HL-60 (cell line): ENCODE measurements at regions not wholly inside any gene's neighbourhood (a gene's known extent, or its start where the extent isn't known, plus 50 kb on each side); places are given as distances from the start of the nearest gene placed in this dataset.

Experiments
- DNase-seq, 2 experiments: peaks; one replicate each; pipeline ENCODE4 v3.0.0-alpha.2; 2010 to 2020; ENCODE audit warnings: low read depth in 1 of 2, low spot score in 1 of 2
- H3K27ac ChIP-seq: fragments of 250-450 bp; sonication (Bioruptor Pico); replicated peaks from 2 replicates; pipeline ENCODE4 v1.5.1; 2020; ENCODE audit warnings: mild to moderate bottlenecking, moderate library complexity
- H3K27me3 ChIP-seq: fragments of 250-450 bp; sonication (Bioruptor Pico); 2 replicates; pipeline ENCODE4 v1.5.1; 2021; ENCODE audit warnings: mild to moderate bottlenecking, moderate library complexity; ENCODE audit not compliant: insufficient read depth, poor library complexity, severe bottlenecking
- H3K4me3 ChIP-seq: replicated peaks from 2 replicates; pipeline ENCODE4 v1.5.1; 2011; ENCODE audit warnings: mild to moderate bottlenecking, control low read depth, low read length; ENCODE audit not compliant: insufficient read depth
- GABPA ChIP-seq: IDR thresholded peaks from 2 replicates; pipeline ENCODE4 v1.6.1; 2012; ENCODE audit warnings: low read depth
- POLR2AphosphoS5 ChIP-seq: IDR thresholded peaks from 2 replicates; pipeline ENCODE4 v1.6.1; 2012; ENCODE audit warnings: low read depth
- SPI1 ChIP-seq: IDR thresholded peaks from 2 replicates; pipeline ENCODE4 v1.6.1; 2012; ENCODE audit warnings: low read depth, mild to moderate bottlenecking, borderline replicate concordance
- TF ChIP-seq, protein P1 (sequence below): IDR thresholded peaks from 2 replicates; pipeline ENCODE4 v1.6.1; 2012; ENCODE audit warnings: low read depth; ENCODE audit not compliant: insufficient replicate concordance
- TF ChIP-seq, protein P2 (sequence below): IDR thresholded peaks from one replicate; pipeline ENCODE4 v1.5.1; 2011; ENCODE audit warnings: low read length, control low read depth, inconsistent platforms; ENCODE audit not compliant: insufficient read depth

DNA sequence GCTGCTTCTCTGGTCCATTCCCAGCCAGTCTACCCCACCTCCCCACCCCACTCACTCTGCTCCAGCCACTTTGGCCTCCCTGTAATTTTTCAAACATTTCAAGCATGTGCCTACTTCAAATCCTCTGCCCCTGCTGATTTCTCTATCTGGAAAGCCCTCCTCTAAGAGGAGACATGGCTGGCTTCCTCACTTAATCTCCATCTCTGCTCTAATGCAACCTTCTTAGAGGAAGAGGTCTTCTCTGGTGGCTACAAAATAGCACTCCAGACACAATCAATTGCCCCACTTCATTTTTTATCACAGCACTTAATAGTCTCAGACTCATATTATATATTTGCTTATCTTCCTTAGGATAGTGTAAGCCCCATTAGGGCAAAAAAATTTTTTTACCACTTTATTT lies 161.1 kb upstream of the SLC39A10 start:
- no peak overlapping the region for H3K27ac ChIP-seq
- H3K4me3 ChIP-seq: no peak overlapping the region
- TF ChIP-seq SPI1: no peak
- no peak for TF ChIP-seq POLR2AphosphoS5
- no peak for TF ChIP-seq GABPA
- DNase-seq: no peak
- no peaks in the 10 kb centered on the region for H3K27me3 ChIP-seq

DNA sequence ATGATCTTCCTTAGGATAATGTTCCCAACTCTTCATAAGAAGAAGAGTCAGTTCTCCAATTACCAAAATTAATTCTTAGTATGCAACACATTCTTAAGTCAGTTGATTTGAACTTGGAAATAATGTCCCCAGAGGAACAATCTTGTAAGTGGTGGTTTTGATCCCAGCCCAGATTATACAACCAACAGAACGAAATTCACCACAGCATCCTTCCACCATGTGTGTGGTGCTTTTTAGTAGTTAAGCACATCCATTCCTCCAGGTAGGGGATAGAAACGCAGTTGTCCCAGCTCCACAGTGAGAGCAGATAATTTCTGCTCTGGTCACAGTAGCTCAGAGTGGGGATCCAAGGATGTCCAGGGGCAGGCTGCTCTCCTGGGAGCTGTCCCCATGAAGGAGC lies 161.7 kb upstream of the SLC39A10 start:
- no peak for DNase-seq
- H3K4me3 ChIP-seq: no peak overlapping the region
- TF ChIP-seq SPI1 (no peak), POLR2AphosphoS5 (no peak), GABPA (no peak)
- TF ChIP-seq, protein P1, sequence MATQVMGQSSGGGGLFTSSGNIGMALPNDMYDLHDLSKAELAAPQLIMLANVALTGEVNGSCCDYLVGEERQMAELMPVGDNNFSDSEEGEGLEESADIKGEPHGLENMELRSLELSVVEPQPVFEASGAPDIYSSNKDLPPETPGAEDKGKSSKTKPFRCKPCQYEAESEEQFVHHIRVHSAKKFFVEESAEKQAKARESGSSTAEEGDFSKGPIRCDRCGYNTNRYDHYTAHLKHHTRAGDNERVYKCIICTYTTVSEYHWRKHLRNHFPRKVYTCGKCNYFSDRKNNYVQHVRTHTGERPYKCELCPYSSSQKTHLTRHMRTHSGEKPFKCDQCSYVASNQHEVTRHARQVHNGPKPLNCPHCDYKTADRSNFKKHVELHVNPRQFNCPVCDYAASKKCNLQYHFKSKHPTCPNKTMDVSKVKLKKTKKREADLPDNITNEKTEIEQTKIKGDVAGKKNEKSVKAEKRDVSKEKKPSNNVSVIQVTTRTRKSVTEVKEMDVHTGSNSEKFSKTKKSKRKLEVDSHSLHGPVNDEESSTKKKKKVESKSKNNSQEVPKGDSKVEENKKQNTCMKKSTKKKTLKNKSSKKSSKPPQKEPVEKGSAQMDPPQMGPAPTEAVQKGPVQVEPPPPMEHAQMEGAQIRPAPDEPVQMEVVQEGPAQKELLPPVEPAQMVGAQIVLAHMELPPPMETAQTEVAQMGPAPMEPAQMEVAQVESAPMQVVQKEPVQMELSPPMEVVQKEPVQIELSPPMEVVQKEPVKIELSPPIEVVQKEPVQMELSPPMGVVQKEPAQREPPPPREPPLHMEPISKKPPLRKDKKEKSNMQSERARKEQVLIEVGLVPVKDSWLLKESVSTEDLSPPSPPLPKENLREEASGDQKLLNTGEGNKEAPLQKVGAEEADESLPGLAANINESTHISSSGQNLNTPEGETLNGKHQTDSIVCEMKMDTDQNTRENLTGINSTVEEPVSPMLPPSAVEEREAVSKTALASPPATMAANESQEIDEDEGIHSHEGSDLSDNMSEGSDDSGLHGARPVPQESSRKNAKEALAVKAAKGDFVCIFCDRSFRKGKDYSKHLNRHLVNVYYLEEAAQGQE: no peak
- TF ChIP-seq, protein P2, sequence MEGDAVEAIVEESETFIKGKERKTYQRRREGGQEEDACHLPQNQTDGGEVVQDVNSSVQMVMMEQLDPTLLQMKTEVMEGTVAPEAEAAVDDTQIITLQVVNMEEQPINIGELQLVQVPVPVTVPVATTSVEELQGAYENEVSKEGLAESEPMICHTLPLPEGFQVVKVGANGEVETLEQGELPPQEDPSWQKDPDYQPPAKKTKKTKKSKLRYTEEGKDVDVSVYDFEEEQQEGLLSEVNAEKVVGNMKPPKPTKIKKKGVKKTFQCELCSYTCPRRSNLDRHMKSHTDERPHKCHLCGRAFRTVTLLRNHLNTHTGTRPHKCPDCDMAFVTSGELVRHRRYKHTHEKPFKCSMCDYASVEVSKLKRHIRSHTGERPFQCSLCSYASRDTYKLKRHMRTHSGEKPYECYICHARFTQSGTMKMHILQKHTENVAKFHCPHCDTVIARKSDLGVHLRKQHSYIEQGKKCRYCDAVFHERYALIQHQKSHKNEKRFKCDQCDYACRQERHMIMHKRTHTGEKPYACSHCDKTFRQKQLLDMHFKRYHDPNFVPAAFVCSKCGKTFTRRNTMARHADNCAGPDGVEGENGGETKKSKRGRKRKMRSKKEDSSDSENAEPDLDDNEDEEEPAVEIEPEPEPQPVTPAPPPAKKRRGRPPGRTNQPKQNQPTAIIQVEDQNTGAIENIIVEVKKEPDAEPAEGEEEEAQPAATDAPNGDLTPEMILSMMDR: no peak
- H3K27ac ChIP-seq: no peak overlapping the region
- H3K27me3 ChIP-seq: no peaks in the 10 kb centered on the region

DNA sequence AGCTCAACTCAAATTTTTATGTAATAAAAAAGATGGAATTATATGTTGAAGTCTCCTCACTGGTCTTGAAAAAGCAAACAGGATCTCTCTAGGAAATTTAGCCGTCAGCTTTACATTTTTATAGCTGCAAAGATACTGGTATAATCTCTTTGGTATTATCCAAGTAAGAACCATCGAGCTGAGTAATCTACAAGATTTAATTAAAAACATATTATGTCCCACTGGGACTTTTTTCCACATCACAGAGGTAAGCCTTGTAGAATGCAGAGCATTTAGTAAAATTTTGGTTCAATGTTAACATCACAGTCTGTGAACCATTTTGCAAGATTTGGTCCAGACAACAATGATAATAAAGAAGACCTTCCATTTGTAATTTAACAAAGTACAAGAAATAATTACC lies 162.6 kb upstream of the SLC39A10 start:
- H3K27ac ChIP-seq: no peak overlapping the region
- H3K4me3 ChIP-seq: no peak overlapping the region
- no peaks in the 10 kb centered on the region for H3K27me3 ChIP-seq
- TF ChIP-seq SPI1: no peak
- TF ChIP-seq, protein P1: no peak
- TF ChIP-seq GABPA: no peak
- TF ChIP-seq POLR2AphosphoS5: no peak
- TF ChIP-seq, protein P2: no peak
- no peak for DNase-seq

DNA sequence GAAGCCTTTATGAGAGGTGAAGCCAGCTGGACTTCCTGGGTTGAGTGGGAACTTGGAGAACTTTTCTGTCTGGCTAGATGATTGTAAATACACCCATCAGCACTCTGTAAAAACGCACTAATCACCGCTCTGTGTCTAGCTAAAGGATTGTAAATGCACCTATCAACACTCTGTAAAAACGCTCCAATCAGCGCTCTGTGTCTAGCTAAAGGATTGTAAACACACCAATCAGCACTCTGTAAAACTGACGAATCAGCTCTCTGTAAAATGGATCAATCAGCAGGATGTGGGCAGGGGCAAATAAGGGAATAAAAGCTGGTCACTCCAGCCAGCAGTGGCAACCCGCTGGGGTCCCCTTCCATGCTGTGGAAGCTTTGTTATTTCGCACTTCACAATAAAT lies 163.6 kb upstream of the SLC39A10 start:
- TF ChIP-seq POLR2AphosphoS5 (no peak), GABPA (no peak), SPI1 (no peak)
- TF ChIP-seq, protein P2: no peak
- TF ChIP-seq, protein P1: no peak

More for the DNA sequence above, 163.6 kb upstream of the SLC39A10 start:
- Histone ChIP-seq H3K4me3 (no peak overlapping the region), H3K27ac (no peak overlapping the region), H3K27me3 (no peaks in the 10 kb centered on the region)
- no peak for DNase-seq
